Choroid plexus epithelial cell (primary cell): ENCODE measurements at regions not wholly inside any gene's neighbourhood (a gene's known extent, or its start where the extent isn't known, plus 50 kb on each side); places are given as distances from the start of the nearest gene placed in this dataset.

Experiments
- DNase-seq: peaks from one replicate; pipeline ENCODE4 v3.0.0-alpha.2; 2010; ENCODE audit warnings: low read depth
- H3K4me3 ChIP-seq: 2 replicates; pipeline ENCODE4 v1.5.1; 2011; ENCODE audit warnings: low read depth, mild to moderate bottlenecking, control low read depth, low read length, moderate library complexity
- CTCF ChIP-seq: conservative IDR thresholded peaks from 2 replicates; pipeline ENCODE4 v1.5.1; 2011; ENCODE audit warnings: low read depth, mild to moderate bottlenecking, control low read depth, inconsistent platforms, low read length, moderate library complexity

GRCh38 chr1:36730599-36730998 lies 247.9 kb upstream of the CSF3R start:
- no peak overlapping the region for H3K4me3 ChIP-seq
- TF ChIP-seq CTCF = no peak
- DNase-seq = no peak

GRCh38 chr1:36729716-36730510 lies 247.2 kb upstream of the CSF3R start:
- no peak for DNase-seq
- H3K4me3 ChIP-seq = no peak overlapping the region
- TF ChIP-seq CTCF = no peak

GRCh38 chr1:36729289-36729688 lies 246.6 kb upstream of the CSF3R start:
- DNase-seq = no peak
- no peak overlapping the region for H3K4me3 ChIP-seq
- TF ChIP-seq CTCF = no peak

GRCh38 chr1:36728846-36729245 lies 246.1 kb upstream of the CSF3R start:
- no peak for TF ChIP-seq CTCF
- no peak for DNase-seq
- H3K4me3 ChIP-seq = no peak overlapping the region

- no peak for DNase-seq
- TF ChIP-seq CTCF = no peak
- no peak overlapping the region for H3K4me3 ChIP-seq
Observed at GRCh38 chr1:36728051-36728450, 245.3 kb upstream of the CSF3R start.

- no peak for TF ChIP-seq CTCF
Observed at GRCh38 chr1:36725151-36725550, 242.4 kb upstream of the CSF3R start.

GRCh38 chr1:36723813-36724212 lies 241.1 kb upstream of the CSF3R start:
- TF ChIP-seq CTCF = no peak
- no peak overlapping the region for H3K4me3 ChIP-seq
- no peak for DNase-seq

More at GRCh38 chr1:36725151-36725550, 242.4 kb upstream of the CSF3R start:
- H3K4me3 ChIP-seq = no peak overlapping the region
- DNase-seq = no peak
